ENCODE measurements at regions not wholly inside any gene's neighbourhood (a gene's known extent, or its start where the extent isn't known, plus 50 kb on each side); places are given as distances from the start of the nearest gene placed in this dataset.
A peak's percentile ranks its signal among the peaks of the same experiment; 100 is the strongest.

DNA sequence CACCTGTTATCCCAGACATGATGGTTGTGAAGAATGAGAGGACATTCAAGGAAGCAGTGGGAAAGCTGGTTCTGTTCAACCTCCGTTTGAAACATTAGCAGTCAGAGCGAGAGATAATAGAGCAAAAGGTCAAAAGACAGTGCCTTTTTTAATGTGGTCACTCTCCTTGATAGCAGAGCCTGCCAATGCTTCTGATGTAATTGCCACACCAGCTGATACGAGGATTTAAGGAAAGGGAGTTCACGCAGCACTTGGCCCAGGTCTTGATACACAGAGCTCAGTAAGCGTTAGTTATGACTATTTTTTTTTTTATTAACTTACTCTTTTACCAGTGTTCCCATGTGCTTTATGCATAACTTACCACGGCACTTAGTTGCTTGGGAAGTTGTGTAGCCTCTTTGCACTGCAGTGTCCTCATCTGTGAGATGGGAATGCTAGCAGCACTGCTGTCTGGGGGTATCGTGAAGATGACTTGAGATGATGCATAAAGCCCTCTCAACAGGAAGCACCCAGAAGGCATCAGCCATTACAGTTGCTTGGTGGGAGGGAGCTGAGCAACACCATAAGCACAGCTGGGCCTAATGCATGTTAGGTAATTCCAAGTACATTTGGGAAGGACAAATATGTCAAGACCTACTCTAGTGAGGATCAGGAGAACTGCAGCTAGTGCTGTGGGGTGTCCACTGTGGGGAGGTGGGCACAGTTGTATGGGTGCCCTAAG, 123.3 kb upstream of the RASGRP1 start:
- ChIA-PET POLR2A (interaction anchor here (2.0 to 10.1 kb wide), 6 partner anchors 9 to 193 kb away, joined by 4 to 336 read pairs (median 82); partner anchors contain the start of gene RASGRP1), CTCF (interaction anchor here (0.9 to 11.2 kb wide), 24 partner anchors 11 to 937 kb away, joined by 3 to 803 read pairs (median 32); partner anchors contain the start of genes FAM98B and RASGRP1)
- Mint-ChIP-seq H3K27ac (peak overlapping the region; percentile 92), H3K27me3 (ENCODE audit: low read depth) (no peaks in the 10 kb centered on the region), H3K4me1 (ENCODE audit: low read depth) (peaks cover 92% of the 10 kb centered on the region), H3K36me3 (ENCODE audit: low read depth) (no peaks in the 10 kb centered on the region), H3K4me3 (peak overlapping the region; percentile 48), H3K9me3 (ENCODE audit: insufficient read depth) (no peaks in the 10 kb centered on the region)
- ATAC-seq (no peak), DNase-seq (no peak)

DNA sequence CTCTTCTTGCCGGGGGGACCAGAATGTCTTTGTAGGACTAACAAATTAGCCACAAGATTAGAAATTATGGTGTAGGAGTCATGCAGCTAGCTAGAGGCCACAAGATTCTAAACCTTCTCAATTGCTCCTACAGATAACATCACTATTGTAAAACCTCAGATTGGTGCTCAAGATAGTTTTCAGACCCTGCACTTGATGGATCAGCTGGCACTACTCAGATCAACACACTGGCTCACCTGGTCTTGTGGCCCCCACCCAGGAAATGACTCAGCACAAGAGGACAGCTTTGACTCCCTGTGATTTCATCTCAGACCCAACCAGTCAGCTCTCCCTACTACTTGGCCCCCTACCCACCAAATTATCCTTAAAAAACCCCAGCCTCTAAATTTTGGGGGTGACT, 124.1 kb upstream of the RASGRP1 start:
- peak; percentile 43 for ATAC-seq
- H3K27me3 Mint-ChIP-seq (ENCODE audit: low read depth), result no peaks in the 10 kb centered on the region
- CTCF ChIA-PET, result interaction anchor here (0.9 to 11.2 kb wide), 21 partner anchors 10 to 936 kb away, joined by 3 to 803 read pairs (median 33); partner anchors contain the start of genes FAM98B and RASGRP1
- peak overlapping the region; percentile 48 for H3K4me3 Mint-ChIP-seq
- H3K27ac Mint-ChIP-seq, result peak overlapping the region; percentile 92
- POLR2A ChIA-PET, result interaction anchor here (0.6 to 10.1 kb wide), 7 partner anchors 9 to 235 kb away, joined by 4 to 336 read pairs (median 81); partner anchors contain the start of genes FAM98B and RASGRP1
- peaks cover 85% of the 10 kb centered on the region for H3K4me1 Mint-ChIP-seq (ENCODE audit: low read depth)
- no peaks in the 10 kb centered on the region for H3K36me3 Mint-ChIP-seq (ENCODE audit: low read depth)
- peak; percentile 80 for DNase-seq
- H3K9me3 Mint-ChIP-seq (ENCODE audit: insufficient read depth), result no peaks in the 10 kb centered on the region

DNA sequence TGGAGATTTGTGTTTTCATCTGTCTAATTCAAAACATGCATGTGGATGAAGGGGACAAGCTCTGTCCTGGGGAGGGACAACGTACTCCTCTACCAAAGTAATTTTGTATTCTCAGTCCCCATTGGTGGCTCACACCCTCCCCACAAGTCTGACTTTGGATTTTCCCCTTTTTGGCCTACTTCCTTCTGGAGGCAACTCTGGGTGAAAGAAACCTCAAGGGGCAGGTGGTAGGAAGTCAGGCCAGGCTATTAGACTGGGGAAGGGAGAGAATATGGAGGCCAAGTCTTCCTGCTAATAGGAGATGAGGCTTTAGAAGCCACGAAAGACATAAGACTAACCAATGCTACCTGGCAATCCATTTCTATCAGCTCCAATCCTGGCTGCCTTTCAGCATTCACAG, 124.9 kb upstream of the RASGRP1 start:
- Mint-ChIP-seq H3K36me3 (ENCODE audit: low read depth) (no peaks in the 10 kb centered on the region), H3K27ac (peak overlapping the region; percentile 92), H3K9me3 (ENCODE audit: insufficient read depth) (no peaks in the 10 kb centered on the region), H3K4me1 (ENCODE audit: low read depth) (peaks cover 82% of the 10 kb centered on the region), H3K27me3 (ENCODE audit: low read depth) (no peaks in the 10 kb centered on the region), H3K4me3 (no peak overlapping the region)
- CTCF ChIA-PET, result interaction anchor here (0.9 to 11.2 kb wide), 33 partner anchors 9 to 249 kb away, joined by 3 to 803 read pairs (median 17); partner anchors contain the start of genes FAM98B and RASGRP1
- ATAC-seq (no peak), DNase-seq (no peak)
- POLR2A ChIA-PET, result interaction anchor here (1.0 to 10.1 kb wide), 6 partner anchors 8 to 235 kb away, joined by 3 to 336 read pairs (median 46); partner anchors contain the start of genes FAM98B and RASGRP1

DNA sequence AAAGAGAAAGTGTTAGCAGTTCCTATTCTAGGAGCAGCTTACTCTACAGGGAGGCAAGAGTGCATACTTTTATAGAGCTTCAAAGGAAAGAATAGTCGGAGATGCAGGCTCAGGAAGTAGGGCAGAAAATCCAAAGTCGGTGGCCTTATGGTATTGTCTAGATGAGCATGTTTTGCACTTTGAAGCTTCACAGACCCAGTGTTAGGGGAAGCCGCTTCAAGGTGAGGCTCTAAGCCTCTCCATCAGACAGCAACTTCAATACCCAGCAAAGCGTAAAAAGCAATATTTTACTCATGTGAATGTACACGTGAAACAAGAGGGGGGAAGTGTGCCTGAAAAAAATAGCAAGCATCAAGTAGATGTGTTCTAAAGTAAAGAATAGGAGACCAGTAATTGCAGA, 125.6 kb upstream of the RASGRP1 start:
- H3K4me1 Mint-ChIP-seq (ENCODE audit: low read depth), result peaks cover 82% of the 10 kb centered on the region
- ATAC-seq, result no peak
- CTCF ChIA-PET, result interaction anchor here (0.7 to 11.2 kb wide), 55 partner anchors 8 to 316 kb away, joined by 3 to 803 read pairs (median 8); partner anchors contain the start of genes FAM98B and RASGRP1
- H3K27ac Mint-ChIP-seq, result peak overlapping the region; percentile 92
- no peaks in the 10 kb centered on the region for H3K36me3 Mint-ChIP-seq (ENCODE audit: low read depth)
- no peak overlapping the region for H3K4me3 Mint-ChIP-seq
- no peaks in the 10 kb centered on the region for H3K27me3 Mint-ChIP-seq (ENCODE audit: low read depth)
- POLR2A ChIA-PET, result interaction anchor here (0.7 to 10.1 kb wide), 9 partner anchors 7 to 236 kb away, joined by 3 to 336 read pairs (median 8); partner anchors contain the start of genes FAM98B and RASGRP1
- no peaks in the 10 kb centered on the region for H3K9me3 Mint-ChIP-seq (ENCODE audit: insufficient read depth)
- no peak for DNase-seq

DNA sequence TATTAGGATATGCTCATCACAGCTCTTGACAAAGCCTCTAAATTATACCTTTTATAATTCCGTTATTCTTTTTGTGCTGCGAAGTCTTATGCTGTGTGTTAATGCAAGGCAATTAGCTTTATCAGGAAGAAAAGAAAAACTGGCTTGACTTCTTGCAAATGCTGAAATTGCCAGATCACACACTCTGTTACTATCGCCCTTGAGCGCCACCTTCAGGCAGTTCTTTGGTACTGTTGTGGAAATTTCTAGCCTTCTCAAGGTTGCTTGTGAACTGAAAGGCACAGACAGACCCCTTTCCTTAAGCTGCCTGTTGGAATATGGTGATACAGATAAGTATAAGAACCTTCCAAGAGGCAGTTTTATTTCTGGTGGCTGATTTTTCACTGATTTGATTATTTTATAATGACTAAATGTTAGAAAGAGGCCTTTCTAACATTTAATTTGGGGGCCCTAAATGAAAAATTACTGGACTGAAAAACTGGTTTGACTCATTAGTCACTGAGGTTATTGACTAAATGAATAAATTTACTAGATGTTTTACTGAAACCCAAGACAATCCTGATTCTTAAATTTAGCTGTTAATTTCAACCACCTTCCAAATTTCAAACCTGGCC, 126.2 kb upstream of the RASGRP1 start:
- Mint-ChIP-seq H3K9me3 (ENCODE audit: insufficient read depth) (no peaks in the 10 kb centered on the region), H3K4me3 (no peak overlapping the region), H3K27me3 (ENCODE audit: low read depth) (no peaks in the 10 kb centered on the region), H3K36me3 (ENCODE audit: low read depth) (no peaks in the 10 kb centered on the region), H3K27ac (no peak overlapping the region), H3K4me1 (ENCODE audit: low read depth) (peaks cover 82% of the 10 kb centered on the region)
- DNase-seq (peak; percentile 91), ATAC-seq (peak; percentile 28)
- ChIA-PET POLR2A (interaction anchor here (0.7 to 10.1 kb wide), 8 partner anchors 20 to 237 kb away, joined by 3 to 336 read pairs (median 6); partner anchors contain the start of genes FAM98B and RASGRP1), CTCF (interaction anchor here (0.6 to 11.2 kb wide), 59 partner anchors 8 to 1066 kb away, joined by 3 to 803 read pairs (median 7); partner anchors contain the start of genes FAM98B and RASGRP1)

DNA sequence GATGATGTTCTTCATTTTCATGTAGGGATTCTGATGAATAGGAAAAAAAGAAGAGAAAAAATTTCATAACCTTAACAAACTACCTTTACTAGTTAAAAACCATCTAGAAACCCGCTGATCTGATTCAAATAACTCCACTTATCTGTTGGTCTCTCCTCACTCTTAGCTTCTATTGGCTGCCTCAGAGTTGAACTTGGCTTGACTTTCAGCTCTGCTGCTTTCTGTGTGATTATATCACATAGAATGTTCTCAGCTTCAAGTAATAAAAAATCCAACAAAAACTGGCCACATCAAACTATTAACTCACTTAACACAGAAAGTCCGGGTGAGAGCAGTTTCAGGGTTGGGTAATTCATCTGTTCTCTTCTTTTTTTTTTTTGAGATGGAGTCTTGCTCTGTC, 126.8 kb upstream of the RASGRP1 start:
- POLR2A ChIA-PET, result interaction anchor here (1.2 to 10.1 kb wide), 3 partner anchors 20 to 128 kb away, joined by 8 to 336 read pairs (median 81); partner anchors contain the start of gene RASGRP1
- no peak for ATAC-seq
- Mint-ChIP-seq H3K9me3 (ENCODE audit: insufficient read depth) (no peaks in the 10 kb centered on the region), H3K4me1 (ENCODE audit: low read depth) (peaks cover 82% of the 10 kb centered on the region), H3K36me3 (ENCODE audit: low read depth) (no peaks in the 10 kb centered on the region), H3K4me3 (no peak overlapping the region), H3K27me3 (ENCODE audit: low read depth) (no peaks in the 10 kb centered on the region), H3K27ac (no peak overlapping the region)
- DNase-seq, result no peak
- CTCF ChIA-PET, result interaction anchor here (0.6 to 11.2 kb wide), 49 partner anchors 7 to 1065 kb away, joined by 3 to 803 read pairs (median 10); partner anchors contain the start of genes FAM98B and RASGRP1

DNA sequence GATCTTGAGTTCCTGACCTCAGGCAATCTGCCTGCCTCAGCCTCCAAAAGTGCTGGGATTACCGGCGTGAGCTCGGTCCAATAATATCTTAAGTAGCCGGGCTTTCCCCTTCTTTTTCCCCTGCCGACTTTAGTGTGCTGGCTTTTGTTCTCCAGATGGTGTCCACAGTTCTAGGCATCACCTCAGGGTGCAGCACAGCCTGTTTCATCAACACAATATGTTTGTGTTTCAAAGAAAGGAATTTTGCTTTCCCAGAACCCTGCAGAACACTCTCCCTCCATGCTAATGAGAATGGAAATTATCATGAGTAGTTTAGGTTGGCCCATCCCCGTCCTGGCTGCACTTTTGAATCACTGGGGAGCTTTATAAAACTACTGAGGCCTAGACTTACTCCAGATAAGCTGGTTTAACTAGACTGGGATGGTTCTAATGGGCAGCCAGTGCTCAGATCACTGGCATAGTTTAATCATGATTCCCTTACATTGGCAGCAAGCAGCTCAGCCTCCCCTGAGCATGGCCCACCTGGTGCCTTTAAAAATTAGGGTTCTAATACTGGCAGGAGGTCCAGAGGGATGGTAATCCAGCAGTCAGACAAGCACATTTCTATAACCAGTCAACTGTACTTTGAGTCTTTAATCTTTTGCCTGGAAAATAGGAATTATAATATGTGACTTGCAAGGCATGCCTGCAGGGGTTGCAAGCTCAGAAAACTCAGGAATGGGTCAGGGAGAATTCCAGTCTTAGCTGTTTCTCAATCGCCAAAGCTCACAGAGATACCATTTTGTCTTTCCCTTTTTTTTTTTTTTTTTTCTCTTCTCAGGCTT, 127.6 kb upstream of the RASGRP1 start:
- Mint-ChIP-seq H3K4me3 (no peak overlapping the region), H3K36me3 (ENCODE audit: low read depth) (no peaks in the 10 kb centered on the region), H3K27ac (no peak overlapping the region), H3K27me3 (ENCODE audit: low read depth) (no peaks in the 10 kb centered on the region), H3K4me1 (ENCODE audit: low read depth) (peaks cover 82% of the 10 kb centered on the region), H3K9me3 (ENCODE audit: insufficient read depth) (no peaks in the 10 kb centered on the region)
- POLR2A ChIA-PET, result interaction anchor here (0.9 to 10.1 kb wide), 2 partner anchors 128 to 129 kb away, joined by 3 to 336 read pairs; partner anchors contain the start of gene RASGRP1
- CTCF ChIA-PET, result interaction anchor here (0.9 to 11.2 kb wide), 25 partner anchors 6 to 252 kb away, joined by 3 to 803 read pairs (median 27); partner anchors contain the start of genes FAM98B and RASGRP1
- DNase-seq (no peak), ATAC-seq (no peak)

DNA sequence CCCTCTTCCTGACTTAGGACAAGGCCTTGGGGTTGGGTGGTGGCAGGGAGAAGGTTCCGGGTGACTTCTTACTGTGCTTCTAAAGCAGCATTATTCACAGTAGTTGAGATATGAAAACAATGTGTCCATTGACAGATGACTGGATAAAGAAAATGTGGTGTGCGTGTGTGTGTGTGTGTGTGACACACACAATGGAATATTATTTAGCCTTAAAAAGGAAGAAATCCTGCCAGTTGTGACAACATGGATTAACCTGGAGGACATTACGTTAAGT, 128.1 kb upstream of the RASGRP1 start:
- Mint-ChIP-seq H3K27ac (no peak overlapping the region), H3K4me3 (no peak overlapping the region), H3K27me3 (ENCODE audit: low read depth) (no peaks in the 10 kb centered on the region), H3K9me3 (ENCODE audit: insufficient read depth) (no peaks in the 10 kb centered on the region), H3K4me1 (ENCODE audit: low read depth) (peaks cover 82% of the 10 kb centered on the region), H3K36me3 (ENCODE audit: low read depth) (no peaks in the 10 kb centered on the region)
- DNase-seq (no peak), ATAC-seq (no peak)
- ChIA-PET CTCF (interaction anchor here (1.6 to 11.2 kb wide), 7 partner anchors 9 to 252 kb away, joined by 5 to 803 read pairs (median 81); partner anchors contain the start of gene RASGRP1), POLR2A (interaction anchor here (0.9 kb wide), 1 partner anchor 128 kb away, joined by 3 read pairs; the partner anchor contains the start of gene RASGRP1)

DNA sequence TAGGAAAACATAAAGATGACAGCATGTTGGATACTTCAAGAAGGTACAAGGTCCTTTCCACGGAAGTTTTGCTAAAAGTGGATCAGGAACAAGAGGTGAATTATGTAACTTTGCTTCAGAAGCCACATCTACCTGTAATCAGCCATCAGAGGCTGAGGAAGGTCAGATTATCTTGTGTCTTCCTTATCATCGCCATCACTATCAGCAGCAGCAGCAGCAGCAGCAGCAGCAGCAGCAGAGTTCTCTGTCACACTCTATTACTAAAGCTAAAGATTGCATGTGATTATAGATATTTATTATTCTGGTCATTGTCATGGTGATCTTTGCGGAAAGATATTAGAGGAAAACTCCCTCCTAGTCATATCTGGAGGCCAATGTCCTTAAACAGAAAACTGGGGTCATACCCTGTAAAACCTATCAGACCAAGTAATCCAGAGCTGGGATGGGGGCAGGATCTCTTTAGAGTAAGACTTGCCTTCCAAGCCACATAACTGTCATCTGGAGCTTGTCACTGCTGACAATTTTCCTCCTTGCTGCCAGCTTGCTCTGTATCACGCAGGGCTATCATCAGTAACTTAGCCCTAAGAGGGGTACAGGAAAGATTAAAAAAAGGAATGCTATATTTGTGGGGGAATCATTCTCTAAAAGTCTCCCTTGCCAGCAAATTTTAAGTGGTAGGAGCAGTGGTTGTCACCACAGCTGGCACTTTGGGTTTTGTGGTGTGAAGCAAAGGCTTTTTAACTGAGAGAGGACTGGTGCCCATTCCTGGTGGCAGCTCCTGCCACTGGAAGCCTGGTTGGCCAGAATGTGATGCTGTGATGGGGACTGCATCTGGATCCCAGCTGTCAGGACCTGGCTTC, 130.9 kb upstream of the RASGRP1 start:
- peaks cover 82% of the 10 kb centered on the region for H3K4me1 Mint-ChIP-seq (ENCODE audit: low read depth)
- ATAC-seq (no peak), DNase-seq (no peak)
- peak overlapping the region; percentile 70 for H3K4me3 Mint-ChIP-seq
- no peaks in the 10 kb centered on the region for H3K27me3 Mint-ChIP-seq (ENCODE audit: low read depth)
- CTCF ChIA-PET, result interaction anchor here (0.8 to 9.0 kb wide), 21 partner anchors 8 to 1062 kb away, joined by 3 to 357 read pairs (median 7); partner anchors contain the start of genes FAM98B and RASGRP1
- H3K27ac Mint-ChIP-seq, result peak overlapping the region; percentile 85
- no peaks in the 10 kb centered on the region for H3K9me3 Mint-ChIP-seq (ENCODE audit: insufficient read depth)
- POLR2A ChIA-PET, result interaction anchor here (1.0 to 5.7 kb wide), 10 partner anchors 9 to 241 kb away, joined by 3 to 83 read pairs (median 4); partner anchors contain the start of genes FAM98B and RASGRP1
- no peaks in the 10 kb centered on the region for H3K36me3 Mint-ChIP-seq (ENCODE audit: low read depth)
